ENCODE measurements at regions not wholly inside any gene's neighbourhood (a gene's known extent, or its start where the extent isn't known, plus 50 kb on each side); places are given as distances from the start of the nearest gene placed in this dataset.

- no peak overlapping the region for H3K4me3 ChIP-seq (ENCODE audit: low read depth, low read length)
- TF ChIP-seq, protein P1, sequence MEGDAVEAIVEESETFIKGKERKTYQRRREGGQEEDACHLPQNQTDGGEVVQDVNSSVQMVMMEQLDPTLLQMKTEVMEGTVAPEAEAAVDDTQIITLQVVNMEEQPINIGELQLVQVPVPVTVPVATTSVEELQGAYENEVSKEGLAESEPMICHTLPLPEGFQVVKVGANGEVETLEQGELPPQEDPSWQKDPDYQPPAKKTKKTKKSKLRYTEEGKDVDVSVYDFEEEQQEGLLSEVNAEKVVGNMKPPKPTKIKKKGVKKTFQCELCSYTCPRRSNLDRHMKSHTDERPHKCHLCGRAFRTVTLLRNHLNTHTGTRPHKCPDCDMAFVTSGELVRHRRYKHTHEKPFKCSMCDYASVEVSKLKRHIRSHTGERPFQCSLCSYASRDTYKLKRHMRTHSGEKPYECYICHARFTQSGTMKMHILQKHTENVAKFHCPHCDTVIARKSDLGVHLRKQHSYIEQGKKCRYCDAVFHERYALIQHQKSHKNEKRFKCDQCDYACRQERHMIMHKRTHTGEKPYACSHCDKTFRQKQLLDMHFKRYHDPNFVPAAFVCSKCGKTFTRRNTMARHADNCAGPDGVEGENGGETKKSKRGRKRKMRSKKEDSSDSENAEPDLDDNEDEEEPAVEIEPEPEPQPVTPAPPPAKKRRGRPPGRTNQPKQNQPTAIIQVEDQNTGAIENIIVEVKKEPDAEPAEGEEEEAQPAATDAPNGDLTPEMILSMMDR (IDR thresholded peaks at IDR 0.05; ENCODE audit: low read depth, low read length, missing control alignments): no peak
- no peak for DNase-seq (ENCODE audit: low read depth)
Observed at GRCh38 chr22:48078825-48079224, 1316.4 kb downstream of the TBC1D22A start.

DNA sequence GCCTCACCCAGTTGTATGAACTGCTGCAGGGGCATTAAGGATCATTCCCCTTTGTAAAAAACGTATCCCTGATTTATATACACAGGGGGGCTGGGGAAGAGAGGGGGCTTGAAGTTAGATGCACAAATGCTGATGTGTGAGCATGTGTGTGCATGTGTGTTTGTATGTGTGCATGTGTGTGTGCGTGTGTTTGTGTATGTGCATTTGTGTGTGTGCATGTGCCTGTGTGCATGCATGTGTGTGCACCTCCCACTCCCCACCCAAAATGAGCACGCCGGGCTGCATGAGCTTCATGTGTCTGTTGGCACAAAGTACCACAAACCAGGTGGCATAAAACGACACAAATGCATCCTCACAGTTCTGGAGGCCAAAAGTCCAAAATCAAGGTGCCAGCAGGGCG lies 1315.2 kb downstream of the TBC1D22A start:
- DNase-seq (ENCODE audit: low read depth): no peak
- TF ChIP-seq, protein P1 (IDR thresholded peaks at IDR 0.05; ENCODE audit: low read depth, low read length, missing control alignments): no peak

DNA sequence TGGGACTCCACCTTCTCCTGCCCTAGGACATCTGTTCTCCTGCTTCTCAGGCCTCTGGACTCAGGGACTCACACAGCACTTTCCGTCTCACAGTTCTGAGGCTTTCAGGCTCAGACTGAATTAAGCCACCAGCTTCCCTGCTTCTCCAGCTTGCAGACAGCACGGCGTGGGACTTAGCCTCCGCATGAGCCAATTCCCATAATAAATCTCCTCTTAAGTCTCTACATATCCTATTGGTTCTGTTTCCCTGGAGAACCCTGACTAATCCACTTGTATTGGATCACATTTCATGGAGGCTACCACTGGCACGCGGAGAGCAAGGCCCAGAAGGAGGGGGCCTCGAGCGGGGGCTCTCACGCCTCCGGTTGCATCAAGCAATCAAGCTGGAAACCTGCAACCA lies 1313.6 kb downstream of the TBC1D22A start:
- H3K4me3 ChIP-seq (ENCODE audit: low read depth, low read length): no peak overlapping the region
- TF ChIP-seq, protein P1 (IDR thresholded peaks at IDR 0.05; ENCODE audit: low read depth, low read length, missing control alignments): no peak
- DNase-seq (ENCODE audit: low read depth): no peak

More for the DNA sequence above, 1315.2 kb downstream of the TBC1D22A start:
- no peak overlapping the region for H3K4me3 ChIP-seq (ENCODE audit: low read depth, low read length)

DNA sequence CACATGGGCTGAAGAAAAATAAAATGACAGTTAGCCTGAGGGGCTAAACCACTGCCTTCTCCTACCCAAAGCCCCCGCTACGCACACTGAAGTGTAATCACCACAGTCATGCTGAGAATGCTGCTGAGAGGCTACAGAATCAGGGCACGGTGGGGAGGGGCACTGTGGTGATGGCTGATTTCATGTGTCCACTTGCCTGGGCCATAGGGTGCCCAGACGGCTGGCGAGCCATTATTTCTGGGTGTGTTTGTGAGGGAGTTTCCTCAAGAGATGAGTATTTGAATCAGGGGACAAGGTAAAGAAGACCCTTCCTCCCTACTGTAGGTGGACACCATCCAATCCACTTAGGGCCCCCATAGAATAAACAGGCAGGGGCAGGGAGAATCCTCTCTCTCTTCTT lies 1313.2 kb downstream of the TBC1D22A start:
- TF ChIP-seq, protein P1 (IDR thresholded peaks at IDR 0.05; ENCODE audit: low read depth, low read length, missing control alignments): no peak
- DNase-seq (ENCODE audit: low read depth): no peak
- H3K4me3 ChIP-seq (ENCODE audit: low read depth, low read length): no peak overlapping the region

DNA sequence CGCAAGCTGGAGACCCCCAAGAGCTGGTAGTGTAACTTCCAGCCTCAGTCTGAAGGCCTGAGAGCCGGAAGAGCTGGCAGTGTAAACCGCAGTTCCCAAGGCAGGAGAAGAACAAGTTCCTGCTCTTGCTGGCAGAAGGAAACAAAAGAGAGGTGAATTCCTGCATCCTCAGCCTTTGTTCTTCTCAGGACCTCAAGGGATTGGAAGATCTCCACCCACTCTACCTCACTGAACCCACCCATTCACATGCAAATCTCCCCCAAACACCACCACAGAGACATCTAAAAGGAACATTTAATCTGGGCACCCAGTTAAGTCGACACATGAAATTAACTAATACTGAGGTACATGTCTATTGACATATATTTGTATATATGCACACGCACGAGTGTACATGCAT lies 1310.3 kb downstream of the TBC1D22A start:
- TF ChIP-seq, protein P1 (IDR thresholded peaks at IDR 0.05; ENCODE audit: low read depth, low read length, missing control alignments): no peak
- no peak overlapping the region for H3K4me3 ChIP-seq (ENCODE audit: low read depth, low read length)
- no peak for DNase-seq (ENCODE audit: low read depth)

- no peak overlapping the region for H3K4me3 ChIP-seq (ENCODE audit: low read depth, low read length)
- TF ChIP-seq, protein P1 (IDR thresholded peaks at IDR 0.05; ENCODE audit: low read depth, low read length, missing control alignments): no peak
- DNase-seq (ENCODE audit: low read depth): no peak
Observed at GRCh38 chr22:48071828-48072227, 1309.4 kb downstream of the TBC1D22A start.

DNA sequence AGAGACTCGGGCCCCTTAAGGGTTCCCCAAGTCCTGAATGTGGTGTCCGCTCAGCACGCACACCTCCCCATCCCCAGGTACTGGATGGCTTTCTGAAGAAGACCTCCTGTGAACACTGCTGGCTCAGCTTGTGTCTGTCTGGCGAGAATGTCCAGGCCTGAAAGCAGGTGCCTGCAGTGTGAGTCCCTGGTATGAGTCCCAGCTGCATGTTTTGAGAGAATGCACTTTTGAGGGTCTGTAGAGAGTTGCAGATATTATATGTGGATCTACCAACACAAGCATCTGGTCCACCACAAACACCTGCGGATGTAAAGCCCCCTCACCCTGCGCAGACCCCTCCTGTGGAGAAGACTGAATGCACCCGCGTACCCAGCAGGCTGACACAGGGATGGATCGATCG lies 1308.9 kb downstream of the TBC1D22A start:
- TF ChIP-seq, protein P1 (IDR thresholded peaks at IDR 0.05; ENCODE audit: low read depth, low read length, missing control alignments): no peak
- no peak overlapping the region for H3K4me3 ChIP-seq (ENCODE audit: low read depth, low read length)
- DNase-seq (ENCODE audit: low read depth): no peak
